ENCODE measurements at regions not wholly inside any gene's neighbourhood (a gene's known extent, or its start where the extent isn't known, plus 50 kb on each side); places are given as distances from the start of the nearest gene placed in this dataset.
A peak's percentile ranks its signal among the peaks of the same experiment; 100 is the strongest.

GRCh38 chr9:16245756-16246440, 624.6 kb downstream of the BNC2 start:
- DNase-seq: no peak

- no peak for DNase-seq
These were observed 623.7 kb downstream of the BNC2 start for GRCh38 chr9:16246785-16247184.

GRCh38 chr9:16247188-16247875, 623.1 kb downstream of the BNC2 start:
- DNase-seq: no peak

- no peak for DNase-seq
These were observed 621.6 kb downstream of the BNC2 start for GRCh38 chr9:16248822-16249221.

DNA sequence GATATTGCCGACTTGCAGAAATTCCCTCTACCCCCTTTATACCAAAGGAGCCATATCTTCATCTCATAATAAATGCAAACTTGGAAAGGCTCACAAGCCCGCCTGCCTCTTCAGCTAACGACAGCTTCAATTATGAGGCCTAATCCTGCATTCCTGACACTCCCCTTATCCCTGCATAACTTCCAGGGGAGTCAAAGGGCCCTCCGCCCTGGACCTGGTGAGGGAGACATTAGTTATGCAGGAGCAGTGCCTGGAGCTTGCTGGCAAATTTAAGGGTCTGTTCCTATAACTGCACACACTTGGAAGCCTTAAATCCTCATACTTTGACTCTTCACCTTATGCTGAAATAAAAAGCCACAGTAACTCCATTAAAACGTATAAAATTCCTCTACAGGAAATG, 617.9 kb downstream of the BNC2 start:
- no peak for DNase-seq

DNA sequence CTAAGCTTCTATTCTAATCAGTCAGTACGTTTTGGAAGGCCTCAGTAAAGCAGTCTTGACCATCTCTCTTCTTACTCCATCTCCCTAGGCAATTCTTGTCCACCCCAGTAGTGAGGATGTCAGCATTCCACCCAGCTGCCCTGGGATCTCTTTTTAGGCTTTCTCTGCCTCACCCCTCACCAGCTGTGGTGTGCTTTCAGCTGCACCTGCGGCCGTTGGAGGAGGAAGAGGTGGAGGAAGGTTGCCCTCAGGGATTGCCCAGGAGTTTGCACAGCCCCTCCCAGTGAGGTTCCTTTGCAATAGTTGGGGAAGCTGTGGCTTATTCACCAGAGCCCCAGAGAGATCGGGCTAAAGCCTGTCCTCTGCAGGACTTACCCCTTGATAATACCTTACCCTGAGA, 615.8 kb downstream of the BNC2 start:
- no peak for DNase-seq

- no peak for DNase-seq
These were observed 615.3 kb downstream of the BNC2 start for GRCh38 chr9:16255217-16255616.

GRCh38 chr9:16257604-16258003, 612.9 kb downstream of the BNC2 start:
- no peak for DNase-seq

DNA sequence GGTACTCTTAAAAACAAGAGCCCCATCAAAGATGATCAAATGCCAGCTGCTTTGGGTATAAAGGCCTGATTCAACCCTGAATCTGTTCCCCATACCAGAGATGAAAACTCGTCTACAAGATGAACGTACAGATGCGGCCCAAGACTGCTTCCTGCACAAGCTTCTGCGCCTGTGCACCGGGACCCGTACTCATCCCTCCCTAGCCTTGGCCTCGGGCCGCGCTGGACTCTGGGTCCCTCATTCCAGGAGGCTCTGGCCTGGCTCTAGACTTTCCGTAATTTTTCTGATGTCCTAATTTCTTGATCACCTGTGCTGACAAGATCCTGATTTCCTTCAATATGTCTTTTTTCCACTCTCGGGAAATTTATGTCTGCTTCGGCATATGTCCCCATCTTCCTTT, 612.3 kb downstream of the BNC2 start:
- no peak for DNase-seq

- DNase-seq: no peak
These were observed 611.8 kb downstream of the BNC2 start for GRCh38 chr9:16258708-16259107.

GRCh38 chr9:16262477-16263261, 607.8 kb downstream of the BNC2 start:
- DNase-seq: no peak

GRCh38 chr9:16265688-16266087, 604.8 kb downstream of the BNC2 start:
- no peak for DNase-seq

DNA sequence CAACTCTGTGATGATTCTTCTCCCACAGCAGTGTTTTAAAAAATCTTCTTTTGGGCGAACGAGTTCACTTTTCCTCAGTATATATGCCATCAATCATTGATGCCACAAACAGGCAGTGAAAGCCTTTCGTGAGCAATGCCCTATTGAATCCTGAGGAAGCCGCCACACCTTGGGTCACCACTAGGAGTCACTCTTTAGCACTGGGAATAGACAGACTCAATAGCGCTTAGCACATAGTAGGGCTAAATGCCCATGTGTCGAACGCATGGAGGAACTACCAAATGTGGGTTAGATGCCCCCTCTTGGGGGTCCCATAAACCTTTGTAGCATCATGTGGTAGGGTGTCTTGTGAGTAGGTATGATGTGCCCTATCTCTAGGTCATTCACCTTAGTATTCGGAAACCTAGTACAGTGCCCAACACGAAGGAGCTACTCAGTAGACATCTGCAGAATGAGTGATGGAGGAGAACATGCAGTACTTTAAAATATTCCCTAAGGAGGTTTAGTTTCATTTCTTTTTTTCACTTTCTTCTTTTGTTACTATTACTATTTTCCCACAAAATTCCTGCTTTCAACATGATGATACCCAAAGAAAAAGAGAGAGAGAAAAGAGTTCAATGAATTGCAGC, 603.7 kb downstream of the BNC2 start:
- no peak for DNase-seq

DNA sequence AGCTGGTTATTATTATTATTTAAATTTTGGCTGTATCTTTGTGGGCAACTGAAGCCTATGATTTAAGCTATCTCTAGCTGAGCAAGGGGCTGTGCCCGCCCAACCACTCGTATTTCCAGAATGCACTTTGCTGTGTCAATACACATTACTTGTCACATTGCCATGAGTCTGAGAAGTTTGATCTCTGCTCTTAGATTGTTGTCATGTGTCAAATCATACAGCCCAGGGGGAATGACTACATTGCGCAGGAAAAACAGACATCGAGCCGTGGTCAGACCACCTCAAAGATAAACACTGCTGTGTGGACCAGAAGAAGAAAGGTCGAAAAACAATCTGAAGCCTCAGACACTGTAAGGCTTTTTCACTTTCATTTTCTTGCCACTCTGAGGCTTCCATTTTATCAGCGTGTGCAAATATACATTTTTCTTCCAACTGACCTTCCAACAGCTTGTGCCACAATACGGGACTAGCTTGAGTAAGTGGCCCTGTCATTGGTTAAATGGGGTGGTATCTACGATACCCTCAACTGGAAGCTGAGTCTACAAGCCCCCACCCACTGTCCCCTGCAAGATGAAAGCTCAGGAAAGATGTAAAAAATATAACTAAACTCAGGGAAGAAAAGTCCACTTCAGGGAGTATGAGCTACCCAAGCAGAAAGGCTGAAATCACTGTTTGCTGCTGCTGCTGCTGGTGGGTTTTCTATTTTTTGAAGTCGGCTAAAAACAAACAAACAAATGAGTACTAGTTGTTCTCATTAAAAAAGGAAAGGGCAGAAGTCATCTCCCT, 603.0 kb downstream of the BNC2 start:
- peak; percentile 81 for DNase-seq

GRCh38 chr9:16268067-16268881, 602.2 kb downstream of the BNC2 start:
- DNase-seq: peak; percentile 67

DNA sequence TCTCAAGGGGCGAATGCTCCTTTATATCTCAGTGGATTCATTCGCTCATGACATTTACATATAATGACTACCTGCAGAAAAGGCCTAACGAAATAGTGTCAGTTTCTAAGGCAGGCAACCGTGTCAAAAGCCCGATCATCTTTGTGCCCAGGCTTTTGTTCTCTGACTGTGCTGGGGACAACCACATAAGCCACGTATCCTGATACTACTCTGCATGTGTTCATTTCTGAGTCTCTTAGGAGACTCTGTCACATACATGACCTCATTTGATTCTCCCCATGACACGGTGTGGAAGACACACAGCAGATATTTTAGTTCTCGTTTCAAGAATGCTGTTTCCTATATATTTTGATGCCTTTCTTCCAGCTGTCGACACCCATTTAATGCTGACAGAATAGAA, 598.5 kb downstream of the BNC2 start:
- no peak for DNase-seq

- no peak for DNase-seq
These were observed 597.7 kb downstream of the BNC2 start for GRCh38 chr9:16272776-16273175.

GRCh38 chr9:16275795-16276624, 594.5 kb downstream of the BNC2 start:
- no peak for DNase-seq

DNA sequence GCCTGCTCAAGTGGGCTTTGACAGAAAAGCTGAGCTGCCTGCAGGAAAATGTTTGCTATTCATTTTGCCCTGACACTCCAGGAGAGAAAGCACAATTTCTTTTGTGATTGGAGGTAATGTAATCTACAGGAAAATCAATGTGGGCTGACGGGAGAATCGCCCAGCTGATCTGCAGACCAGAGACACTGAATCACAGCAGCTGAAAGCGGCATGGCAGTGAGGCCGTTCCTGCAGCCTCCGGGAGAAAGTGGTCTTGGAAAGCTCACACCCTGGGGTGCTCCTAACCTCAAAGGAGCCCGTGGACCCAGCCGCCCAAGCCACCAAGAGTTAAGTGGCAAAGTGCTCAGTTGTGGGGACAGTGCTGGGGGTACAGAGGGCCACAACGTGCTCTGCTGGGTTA, 593.6 kb downstream of the BNC2 start:
- DNase-seq: no peak

GRCh38 chr9:16277471-16277960, 593.0 kb downstream of the BNC2 start:
- no peak for DNase-seq
